ENCODE measurements at regions not wholly inside any gene's neighbourhood (a gene's known extent, or its start where the extent isn't known, plus 50 kb on each side); places are given as distances from the start of the nearest gene placed in this dataset.

- H3K4me3 ChIP-seq = no peak overlapping the region
- H3K4me1 ChIP-seq = peaks cover 0 to 4% (median 0%) of the 10 kb centered on the region in 4 donors
- no peaks in the 10 kb centered on the region for H3K9me3 ChIP-seq
- H3K36me3 ChIP-seq = no peaks in the 10 kb centered on the region
- H3K27me3 ChIP-seq = no peaks in the 10 kb centered on the region
- WGBS, 2 donors = 82 to 92% methylated on average over 2 of the region's 2 CpGs
- H3K27ac ChIP-seq = no peak overlapping the region
- DNase-seq (ENCODE audit: low spot score in 2 of 2) = no peak
- no peak for TF ChIP-seq POLR2A (IDR thresholded peaks at IDR 0.05)
- TF ChIP-seq EP300 (IDR thresholded peaks at IDR 0.05) = no peak
- no peak for TF ChIP-seq CTCF (IDR thresholded peaks at IDR 0.05)
Measured at GRCh38 chr15:61746589-61746988, 313.7 kb downstream of the VPS13C start.

GRCh38 chr15:61743345-61743909 lies 316.8 kb downstream of the VPS13C start:
- Histone ChIP-seq H3K27ac (no peak overlapping the region), H3K4me1 (peaks cover 0 to 4% (median 0%) of the 10 kb centered on the region in 4 donors), H3K36me3 (no peaks in the 10 kb centered on the region), H3K9me3 (no peaks in the 10 kb centered on the region), H3K4me3 (no peak overlapping the region), H3K27me3 (no peaks in the 10 kb centered on the region)
- TF ChIP-seq POLR2A (IDR thresholded peaks at IDR 0.05) (no peak), CTCF (IDR thresholded peaks at IDR 0.05) (no peak), EP300 (IDR thresholded peaks at IDR 0.05) (no peak)
- DNase-seq (ENCODE audit: low spot score in 2 of 2) = no peak
- WGBS, 2 donors = 67 to 73% methylated on average over 3 of the region's 3 CpGs

GRCh38 chr15:61742591-61742990 lies 317.7 kb downstream of the VPS13C start:
- H3K27me3 ChIP-seq = no peaks in the 10 kb centered on the region
- no peak overlapping the region for H3K27ac ChIP-seq
- H3K36me3 ChIP-seq = no peaks in the 10 kb centered on the region
- no peak for TF ChIP-seq CTCF (IDR thresholded peaks at IDR 0.05)
- TF ChIP-seq POLR2A (IDR thresholded peaks at IDR 0.05) = no peak
- no peak for TF ChIP-seq EP300 (IDR thresholded peaks at IDR 0.05)
- peaks cover 0 to 4% (median 0%) of the 10 kb centered on the region in 4 donors for H3K4me1 ChIP-seq
- no peak for DNase-seq (ENCODE audit: low spot score in 2 of 2)
- no peak overlapping the region for H3K4me3 ChIP-seq
- H3K9me3 ChIP-seq = no peaks in the 10 kb centered on the region

- H3K4me1 ChIP-seq = no peaks in the 10 kb centered on the region
- 64 to 71% methylated on average over 1 of the region's 1 CpG for WGBS, 2 donors
- H3K27me3 ChIP-seq = no peaks in the 10 kb centered on the region
- no peak for DNase-seq (ENCODE audit: low spot score in 2 of 2)
- H3K9me3 ChIP-seq = no peaks in the 10 kb centered on the region
- H3K36me3 ChIP-seq = no peaks in the 10 kb centered on the region
- TF ChIP-seq POLR2A (IDR thresholded peaks at IDR 0.05) = no peak
- TF ChIP-seq CTCF (IDR thresholded peaks at IDR 0.05) = no peak
- TF ChIP-seq EP300 (IDR thresholded peaks at IDR 0.05) = no peak
- no peak overlapping the region for H3K4me3 ChIP-seq
- no peak overlapping the region for H3K27ac ChIP-seq
Measured at GRCh38 chr15:61736790-61737189, 323.5 kb downstream of the VPS13C start.

- Histone ChIP-seq H3K9me3 (no peaks in the 10 kb centered on the region), H3K4me1 (peaks cover 0 to 8% (median 0%) of the 10 kb centered on the region in 4 donors), H3K36me3 (no peaks in the 10 kb centered on the region), H3K27me3 (no peaks in the 10 kb centered on the region), H3K27ac (no peak overlapping the region), H3K4me3 (no peak overlapping the region)
- WGBS, 2 donors = 30 to 34% methylated on average over 3 of the region's 3 CpGs
- no peak for DNase-seq (ENCODE audit: low spot score in 2 of 2)
- no peak for TF ChIP-seq EP300 (IDR thresholded peaks at IDR 0.05)
- TF ChIP-seq CTCF (IDR thresholded peaks at IDR 0.05) = no peak
- TF ChIP-seq POLR2A (IDR thresholded peaks at IDR 0.05) = no peak
Measured at GRCh38 chr15:61731099-61731498, 329.1 kb downstream of the VPS13C start.

Measured in tibial nerve (tissue), 4 donors.